ENCODE measurements at regions not wholly inside any gene's neighbourhood (a gene's known extent, or its start where the extent isn't known, plus 50 kb on each side); places are given as distances from the start of the nearest gene placed in this dataset.

GRCh38 chr10:108130575-108130974, 966.1 kb upstream of the SORCS1 start:
- no peaks in the 10 kb centered on the region for H4K20me1 ChIP-seq (ENCODE audit: control insufficient read depth, extremely low read depth, insufficient read depth, low read length)
- no peak overlapping the region for H3K27ac ChIP-seq (ENCODE audit: insufficient read depth, low read length)
- TF ChIP-seq EZH2 (IDR thresholded peaks at IDR 0.05; ENCODE audit: low read length, missing control alignments) (no peak), CTCF (conservative IDR thresholded peaks at IDR 0.05 in 1 of 2, IDR thresholded peaks at IDR 0.05 in 1 of 2; ENCODE audit: low read depth in 1 of 2, low read length in 2 of 2) (no peak)
- no peak for DNase-seq (ENCODE audit: low read depth in 2 of 2)
- H3K79me2 ChIP-seq (ENCODE audit: control insufficient read depth, insufficient read depth, low read length): no peaks in the 10 kb centered on the region
- no peaks in the 10 kb centered on the region for H3K9me3 ChIP-seq (ENCODE audit: control insufficient read depth, insufficient read depth, low read depth, low read length)
- no peak overlapping the region for H3K4me3 ChIP-seq (replicated peaks in 1 of 4; ENCODE audit: control extremely low read depth in 1 of 4, insufficient read depth in 1 of 4, low read depth in 3 of 4, low read length in 4 of 4)
- no peak overlapping the region for H2AFZ ChIP-seq (ENCODE audit: low read length)
- no peak overlapping the region for H3K4me2 ChIP-seq (ENCODE audit: extremely low read depth, insufficient read depth, low read length)
- no peaks in the 10 kb centered on the region for H3K27me3 ChIP-seq (ENCODE audit: control insufficient read depth, insufficient read depth, low read length)
- no peaks in the 10 kb centered on the region for H3K4me1 ChIP-seq (ENCODE audit: control insufficient read depth, extremely low read depth, insufficient read depth, low read length)
- no peaks in the 10 kb centered on the region for H3K36me3 ChIP-seq (ENCODE audit: control insufficient read depth, insufficient read depth, low read length)
- no peak overlapping the region for H3K9ac ChIP-seq (ENCODE audit: insufficient read depth, low read length)

- Histone ChIP-seq H4K20me1 (ENCODE audit: control insufficient read depth, extremely low read depth, insufficient read depth, low read length) (no peaks in the 10 kb centered on the region), H2AFZ (ENCODE audit: low read length) (no peak overlapping the region), H3K4me2 (ENCODE audit: extremely low read depth, insufficient read depth, low read length) (no peak overlapping the region), H3K79me2 (ENCODE audit: control insufficient read depth, insufficient read depth, low read length) (no peaks in the 10 kb centered on the region), H3K4me1 (ENCODE audit: control insufficient read depth, extremely low read depth, insufficient read depth, low read length) (no peaks in the 10 kb centered on the region), H3K4me3 (replicated peaks in 1 of 4; ENCODE audit: control extremely low read depth in 1 of 4, insufficient read depth in 1 of 4, low read depth in 3 of 4, low read length in 4 of 4) (no peak overlapping the region), H3K36me3 (ENCODE audit: control insufficient read depth, insufficient read depth, low read length) (no peaks in the 10 kb centered on the region), H3K9ac (ENCODE audit: insufficient read depth, low read length) (no peak overlapping the region), H3K27ac (ENCODE audit: insufficient read depth, low read length) (no peak overlapping the region), H3K9me3 (ENCODE audit: control insufficient read depth, insufficient read depth, low read depth, low read length) (no peaks in the 10 kb centered on the region), H3K27me3 (ENCODE audit: control insufficient read depth, insufficient read depth, low read length) (no peaks in the 10 kb centered on the region)
- no peak for TF ChIP-seq EZH2 (IDR thresholded peaks at IDR 0.05; ENCODE audit: low read length, missing control alignments)
- TF ChIP-seq CTCF (conservative IDR thresholded peaks at IDR 0.05 in 1 of 2, IDR thresholded peaks at IDR 0.05 in 1 of 2; ENCODE audit: low read depth in 1 of 2, low read length in 2 of 2): no peak
- no peak for DNase-seq (ENCODE audit: low read depth in 2 of 2)
These were observed 947.7 kb upstream of the SORCS1 start for GRCh38 chr10:108112218-108112617.

- no peaks in the 10 kb centered on the region for H3K4me1 ChIP-seq (ENCODE audit: control insufficient read depth, extremely low read depth, insufficient read depth, low read length)
- H4K20me1 ChIP-seq (ENCODE audit: control insufficient read depth, extremely low read depth, insufficient read depth, low read length): no peaks in the 10 kb centered on the region
- no peaks in the 10 kb centered on the region for H3K79me2 ChIP-seq (ENCODE audit: control insufficient read depth, insufficient read depth, low read length)
- no peaks in the 10 kb centered on the region for H3K36me3 ChIP-seq (ENCODE audit: control insufficient read depth, insufficient read depth, low read length)
- DNase-seq (ENCODE audit: low read depth in 2 of 2): no peak
- no peak overlapping the region for H3K4me2 ChIP-seq (ENCODE audit: extremely low read depth, insufficient read depth, low read length)
- TF ChIP-seq EZH2 (IDR thresholded peaks at IDR 0.05; ENCODE audit: low read length, missing control alignments): no peak
- no peak for TF ChIP-seq CTCF (conservative IDR thresholded peaks at IDR 0.05 in 1 of 2, IDR thresholded peaks at IDR 0.05 in 1 of 2; ENCODE audit: low read depth in 1 of 2, low read length in 2 of 2)
- no peak overlapping the region for H3K27ac ChIP-seq (ENCODE audit: insufficient read depth, low read length)
- H3K4me3 ChIP-seq (replicated peaks in 1 of 4; ENCODE audit: control extremely low read depth in 1 of 4, insufficient read depth in 1 of 4, low read depth in 3 of 4, low read length in 4 of 4): no peak overlapping the region
- H3K9ac ChIP-seq (ENCODE audit: insufficient read depth, low read length): no peak overlapping the region
- no peaks in the 10 kb centered on the region for H3K9me3 ChIP-seq (ENCODE audit: control insufficient read depth, insufficient read depth, low read depth, low read length)
- H3K27me3 ChIP-seq (ENCODE audit: control insufficient read depth, insufficient read depth, low read length): no peaks in the 10 kb centered on the region
- no peak overlapping the region for H2AFZ ChIP-seq (ENCODE audit: low read length)
These were observed 940.1 kb upstream of the SORCS1 start for GRCh38 chr10:108104551-108105156.

Data from fibroblast of lung (primary cell).